Germinal center (tissue), 1 donor: ENCODE measurements at regions not wholly inside any gene's neighbourhood (a gene's known extent, or its start where the extent isn't known, plus 50 kb on each side); places are given as distances from the start of the nearest gene placed in this dataset.
A peak's percentile ranks its signal among the peaks of the same experiment; 100 is the strongest.

ENCODE experiments used
- DNase-seq: peaks from one replicate; pipeline ENCODE4 v3.0.0; 2012; ENCODE audit warnings: mixed read lengths, low spot score

DNA sequence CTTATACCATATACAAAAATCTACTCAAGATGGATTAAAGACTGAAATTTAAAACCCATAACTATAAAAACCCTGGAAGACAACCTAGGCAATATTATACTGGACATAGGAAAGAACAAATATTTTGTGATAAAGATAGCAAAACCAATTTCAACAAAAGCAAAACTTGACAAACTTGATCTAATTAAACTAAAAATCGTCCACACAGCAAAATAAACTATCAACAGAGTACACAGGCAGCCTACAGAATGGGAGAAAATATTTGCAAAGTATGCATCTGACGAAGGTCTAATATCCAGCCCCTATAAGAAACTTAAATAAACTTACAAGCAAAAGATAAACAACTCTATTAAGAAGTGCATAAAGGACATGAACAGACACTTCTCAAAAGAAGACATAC is 240.1 kb downstream of the HGF start:
- DNase-seq: no peak

DNA sequence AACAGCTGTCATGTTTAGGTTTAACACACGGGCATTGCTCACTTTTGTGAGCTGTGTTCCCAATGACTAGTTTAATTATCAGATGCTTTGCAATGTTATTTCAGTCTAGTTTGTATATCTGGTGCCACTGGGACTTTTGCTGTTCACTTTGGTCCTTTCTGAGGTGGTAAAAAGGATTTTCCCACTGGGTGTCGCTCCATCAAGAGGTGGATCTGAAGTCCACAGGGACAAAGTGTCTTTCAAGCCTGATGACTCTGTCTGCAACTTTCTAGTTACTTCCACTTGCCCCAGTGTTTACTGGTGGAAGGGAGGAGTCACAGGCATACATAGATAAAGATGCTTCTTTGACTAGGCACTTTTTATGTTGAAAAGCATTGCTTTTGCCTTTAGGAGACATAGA is 242.2 kb downstream of the HGF start:
- DNase-seq: no peak

DNA sequence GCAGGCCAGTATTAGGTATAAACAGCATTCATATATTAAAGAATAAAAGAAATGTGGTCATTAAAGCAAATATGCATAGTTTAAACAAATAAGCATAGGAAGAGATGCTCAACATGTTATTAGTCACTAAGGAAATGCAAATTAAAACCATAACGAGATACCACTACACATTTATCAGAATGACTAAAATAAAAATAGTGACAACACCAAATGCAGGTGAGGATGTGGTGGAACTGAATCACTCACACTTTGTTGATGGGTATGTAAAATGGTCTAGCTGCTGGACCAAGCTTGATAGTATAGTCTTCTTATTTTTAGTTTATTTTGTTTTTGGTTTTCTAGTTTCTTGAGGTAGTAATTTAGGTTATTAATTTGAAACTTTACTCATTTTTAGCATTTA is 242.9 kb downstream of the HGF start:
- no peak for DNase-seq

DNA sequence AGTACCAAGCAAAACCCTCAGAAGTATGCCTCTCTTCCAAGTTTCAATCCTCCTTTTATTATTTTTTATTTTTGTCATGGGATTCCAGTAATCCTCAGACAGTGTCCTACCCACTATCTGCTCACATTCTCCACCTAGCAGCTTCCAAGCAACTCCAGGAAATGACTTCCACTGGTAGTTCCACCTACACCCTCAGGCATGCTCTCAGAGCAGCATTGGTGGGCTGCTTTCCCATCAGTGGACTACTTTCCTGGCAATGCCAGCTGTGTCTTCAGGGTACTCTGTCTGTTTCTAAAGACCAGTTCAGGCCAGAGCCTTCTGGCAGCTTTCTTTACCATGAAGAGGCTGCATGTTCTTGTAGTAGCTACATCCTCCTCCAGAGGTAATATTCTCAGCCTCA is 244.0 kb downstream of the HGF start:
- no peak for DNase-seq

DNA sequence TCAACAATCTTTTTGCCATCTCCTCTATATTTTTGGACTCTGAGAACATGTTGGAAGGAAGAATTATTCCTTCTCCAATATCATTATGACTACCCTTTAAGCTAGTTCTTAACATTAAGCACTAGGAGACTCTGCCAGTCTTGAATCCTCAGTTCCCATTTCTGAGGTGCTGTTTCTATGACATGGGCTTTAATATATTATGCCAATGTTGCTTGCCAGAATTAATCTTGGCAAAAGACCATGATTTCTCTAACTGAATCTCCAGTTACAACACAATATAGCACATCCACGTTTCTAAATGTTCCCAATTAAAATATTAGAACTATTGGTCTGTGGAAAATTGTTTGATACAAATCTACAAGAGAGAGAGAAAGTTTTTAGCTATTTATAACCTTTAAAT is 250.0 kb downstream of the HGF start:
- DNase-seq: no peak

DNA sequence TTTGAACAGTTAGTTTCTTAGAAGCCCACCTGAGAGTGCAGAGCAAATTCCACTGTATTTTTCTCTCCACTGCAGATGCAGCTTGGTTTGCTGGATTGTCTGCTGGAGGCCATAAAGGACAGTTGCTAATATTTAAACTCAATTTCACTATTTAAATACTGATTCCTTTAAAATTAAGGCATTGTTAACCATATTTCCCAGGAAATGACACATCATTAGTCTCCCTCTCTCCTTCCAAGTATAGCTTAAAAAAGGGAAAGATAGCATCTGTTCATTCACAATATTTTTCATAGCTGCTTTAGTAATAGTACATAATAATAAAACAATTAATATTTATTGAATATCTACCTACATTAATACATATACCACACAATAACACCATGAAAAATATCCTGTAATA is 252.9 kb downstream of the HGF start:
- DNase-seq: no peak

DNA sequence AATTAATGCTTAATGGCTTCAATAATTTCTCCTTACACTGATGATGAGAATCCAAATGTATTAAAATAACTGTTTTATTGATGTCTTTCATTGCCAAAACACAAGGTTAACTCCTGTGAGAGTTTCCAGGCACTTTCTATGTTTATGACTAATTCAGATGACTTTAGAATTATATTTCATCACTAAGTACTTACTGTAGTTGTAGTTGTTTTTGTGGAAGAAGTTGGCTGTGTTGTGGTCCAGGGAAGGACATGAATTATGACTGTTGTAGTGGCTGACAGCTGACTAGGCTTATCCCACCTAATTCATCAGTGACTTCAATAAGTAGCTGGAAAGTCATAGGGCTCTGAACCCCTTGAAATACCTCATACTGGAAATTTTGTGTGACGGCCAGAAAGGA is 254.8 kb downstream of the HGF start:
- DNase-seq: no peak

DNA sequence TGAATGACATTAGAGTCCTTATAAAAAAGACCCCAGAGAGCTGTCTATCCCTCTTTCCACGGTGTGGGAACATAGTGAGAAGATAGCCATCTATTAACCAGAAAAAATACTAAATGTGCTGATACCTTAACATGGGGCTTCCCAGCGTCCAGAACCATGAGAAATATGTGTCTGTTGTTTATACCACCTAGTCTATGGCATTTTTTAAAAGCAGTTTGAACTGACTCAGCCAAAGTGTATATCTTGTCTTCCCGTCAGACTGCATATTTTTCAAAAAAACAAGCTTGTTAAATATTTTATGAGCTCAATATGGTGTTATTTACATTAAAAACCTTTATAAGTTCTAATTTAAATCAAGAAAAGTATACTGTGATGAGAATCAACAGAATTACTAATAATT is 255.3 kb downstream of the HGF start:
- DNase-seq: no peak

DNA sequence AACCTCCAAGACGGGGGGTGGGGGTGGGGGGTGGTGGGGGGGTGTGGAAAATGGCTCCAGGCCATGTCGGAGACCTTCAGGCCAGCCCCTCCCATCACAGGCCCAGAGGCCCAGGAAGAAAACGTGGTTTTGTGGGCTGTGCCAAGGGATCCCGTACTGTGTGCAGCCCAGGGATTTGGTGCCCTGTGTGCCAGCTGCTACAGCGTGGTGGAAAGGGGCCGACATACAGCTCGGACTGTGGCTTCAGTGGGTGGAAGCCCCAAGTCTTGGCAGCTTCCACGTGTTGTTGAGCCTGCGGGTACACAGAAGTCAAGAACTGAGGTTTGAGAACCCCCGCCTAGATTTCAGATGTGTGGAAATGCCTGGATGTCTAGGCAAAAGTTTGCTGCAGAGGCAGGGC is 259.7 kb downstream of the HGF start:
- no peak for DNase-seq

DNA sequence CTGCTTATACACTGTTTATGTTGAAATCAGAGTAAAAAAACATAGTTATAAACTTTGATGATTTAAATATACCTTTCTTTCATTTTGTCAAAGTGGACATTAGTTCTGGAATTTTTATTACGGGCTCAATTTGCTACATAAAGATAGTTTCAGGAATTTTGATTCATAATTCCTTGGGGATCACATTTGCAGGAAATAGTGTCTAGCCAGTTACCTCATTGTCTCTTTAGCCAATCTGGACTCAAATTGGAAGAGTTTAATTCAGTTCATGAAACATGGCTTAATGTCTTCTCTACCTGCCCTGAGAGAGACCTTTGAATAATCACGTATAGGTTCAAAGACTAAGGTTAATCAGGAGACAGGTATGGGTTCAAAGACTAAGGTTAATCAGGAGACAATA is 262.6 kb downstream of the HGF start:
- no peak for DNase-seq

DNA sequence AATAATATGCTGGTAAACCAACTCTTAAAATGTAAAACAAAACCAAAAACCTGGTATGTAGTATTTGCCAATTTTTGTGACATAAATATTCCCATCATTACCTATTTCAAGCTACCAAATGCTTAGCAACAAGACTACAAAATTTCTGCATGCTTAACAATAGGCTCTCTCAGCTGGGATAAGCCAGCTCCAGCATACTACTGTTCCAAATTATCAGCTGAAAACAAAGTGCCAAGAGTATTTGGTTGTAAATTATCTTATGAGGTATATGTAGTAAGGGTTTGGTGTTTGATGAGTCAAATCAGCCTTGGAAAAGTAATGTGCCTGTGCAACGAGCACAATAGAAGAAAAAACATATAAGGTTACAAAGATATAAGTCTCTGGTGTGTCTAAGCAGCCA is 263.2 kb downstream of the HGF start:
- DNase-seq: no peak

DNA sequence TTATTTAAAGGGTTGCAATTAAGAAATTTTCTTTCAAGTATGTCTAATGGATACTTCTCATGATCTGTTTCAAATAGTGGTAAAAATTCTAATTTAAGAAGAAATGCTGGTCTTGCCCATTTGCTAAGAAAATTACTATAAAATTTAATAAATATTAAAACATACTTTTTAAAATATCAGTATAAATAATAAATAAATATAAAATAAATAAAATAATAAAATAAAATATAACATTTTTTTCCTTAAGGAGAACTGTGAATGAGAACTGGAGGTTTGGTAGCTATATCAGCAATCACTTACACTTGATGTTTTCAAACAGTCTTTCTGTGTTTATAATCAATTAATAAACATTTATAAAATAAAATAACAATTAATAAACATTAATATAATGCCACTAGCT is 266.1 kb downstream of the HGF start:
- DNase-seq: no peak

DNA sequence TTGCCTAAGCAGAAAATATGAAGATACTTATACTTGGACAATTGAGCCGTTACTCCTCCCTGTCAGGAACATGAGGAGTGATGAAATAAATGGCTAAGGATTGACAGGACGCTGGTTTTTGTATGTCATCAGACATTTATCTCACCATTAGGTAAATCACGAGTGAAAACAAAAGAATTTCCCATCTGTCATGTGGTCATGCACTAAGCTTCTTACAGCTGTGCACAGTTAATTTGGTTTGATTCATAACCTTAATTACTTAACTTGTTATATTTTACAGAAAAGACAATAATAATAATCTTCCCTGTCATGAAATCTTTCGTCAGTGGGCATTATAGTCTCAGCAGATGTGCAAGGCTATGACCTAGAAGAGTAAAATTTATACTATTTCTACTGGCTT is 266.5 kb downstream of the HGF start:
- DNase-seq: no peak

DNA sequence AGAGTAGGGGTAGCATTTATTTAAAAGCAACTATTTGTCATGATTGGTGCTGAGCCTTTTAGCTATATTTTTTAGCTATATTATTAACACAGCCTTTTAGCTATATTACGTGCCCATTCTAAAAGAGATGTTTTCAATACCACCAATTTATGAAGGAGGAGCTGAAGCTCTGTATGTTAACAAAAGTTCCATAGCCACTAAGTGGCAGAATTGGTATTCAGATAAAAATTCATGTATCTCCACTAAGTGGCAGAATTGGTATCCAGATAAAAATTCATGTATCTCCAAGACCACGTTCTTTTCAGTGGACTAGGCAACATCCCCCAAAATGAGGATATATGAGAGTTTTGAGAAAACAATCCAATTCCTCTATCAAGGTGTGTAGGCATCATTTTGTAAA is 268.6 kb downstream of the HGF start:
- no peak for DNase-seq

DNA sequence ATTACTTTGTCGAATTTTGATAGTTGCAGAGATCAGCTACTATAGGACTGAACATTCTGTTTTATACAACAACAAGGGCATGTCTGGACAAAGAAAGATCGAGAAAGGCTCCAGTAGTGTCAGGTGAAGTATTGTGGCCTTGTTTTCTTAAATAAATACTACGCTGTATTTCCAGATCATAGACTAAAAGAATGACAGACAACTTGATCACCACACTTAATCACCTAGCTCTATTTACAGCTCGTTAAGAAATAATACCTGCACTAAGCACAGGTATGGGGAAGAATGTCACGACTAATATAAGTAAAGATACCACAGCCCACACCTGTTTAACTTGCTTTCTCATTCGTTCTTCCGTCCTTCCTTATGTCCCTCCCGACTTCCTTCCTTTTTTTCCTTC is 269.2 kb downstream of the HGF start:
- no peak for DNase-seq

DNA sequence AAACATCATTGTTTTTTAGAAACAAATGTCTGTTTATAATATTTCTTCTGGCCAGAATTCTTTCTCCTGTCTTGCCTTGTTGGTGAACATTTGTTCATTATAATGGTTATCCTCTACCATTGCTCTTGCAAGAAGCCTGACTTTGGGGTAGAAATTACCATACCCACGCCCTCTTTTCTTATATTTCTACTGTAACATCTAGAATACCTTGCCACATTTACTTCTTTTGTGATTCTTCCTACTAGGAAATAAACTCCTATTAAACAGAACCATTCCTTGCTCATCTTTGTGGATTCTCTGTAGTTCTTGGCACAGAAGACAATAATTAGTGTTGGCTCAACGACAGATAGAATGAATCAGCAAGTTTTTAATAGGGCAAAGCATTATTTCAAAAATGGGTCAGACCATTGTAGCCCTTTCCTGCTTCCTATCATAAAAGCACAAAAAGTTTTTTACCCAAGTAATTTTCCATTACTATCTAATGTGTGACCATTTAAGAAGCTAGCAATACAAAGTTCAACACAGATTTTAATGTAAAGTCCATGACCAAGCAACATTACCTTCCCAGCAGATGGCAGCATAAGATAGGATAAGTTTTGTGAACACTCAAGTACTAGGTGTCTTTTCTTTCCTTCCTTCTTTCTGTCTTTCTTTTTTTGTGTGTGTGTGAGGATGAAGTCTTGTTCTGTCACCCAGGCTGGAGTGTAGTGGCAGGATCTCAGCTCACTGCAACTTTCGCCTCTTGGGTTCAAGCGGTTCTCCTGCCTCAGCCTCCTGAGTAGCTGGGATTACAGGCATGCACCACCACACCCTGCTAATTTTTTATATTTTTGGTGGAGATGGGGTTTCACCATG is 270.4 kb downstream of the HGF start:
- DNase-seq: no peak

DNA sequence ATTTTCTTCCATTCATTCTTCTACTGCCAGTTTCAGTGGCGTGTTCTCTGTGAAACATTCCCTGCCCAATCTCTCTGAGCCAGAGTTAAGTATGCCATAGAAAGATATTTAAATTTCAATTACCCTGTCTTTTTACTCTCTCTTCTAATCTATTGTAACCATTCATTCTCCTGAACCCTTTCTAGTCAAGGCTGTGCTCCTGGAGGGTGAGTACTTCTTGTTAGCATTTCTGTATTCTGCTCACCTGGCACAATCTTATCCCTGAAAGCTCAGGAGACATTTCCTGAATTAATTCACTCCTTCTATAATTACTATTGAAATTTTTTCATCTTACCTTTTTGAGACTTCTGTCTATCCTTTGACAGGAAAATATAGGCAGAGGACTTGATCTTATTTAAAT is 271.7 kb downstream of the HGF start:
- DNase-seq: no peak

DNA sequence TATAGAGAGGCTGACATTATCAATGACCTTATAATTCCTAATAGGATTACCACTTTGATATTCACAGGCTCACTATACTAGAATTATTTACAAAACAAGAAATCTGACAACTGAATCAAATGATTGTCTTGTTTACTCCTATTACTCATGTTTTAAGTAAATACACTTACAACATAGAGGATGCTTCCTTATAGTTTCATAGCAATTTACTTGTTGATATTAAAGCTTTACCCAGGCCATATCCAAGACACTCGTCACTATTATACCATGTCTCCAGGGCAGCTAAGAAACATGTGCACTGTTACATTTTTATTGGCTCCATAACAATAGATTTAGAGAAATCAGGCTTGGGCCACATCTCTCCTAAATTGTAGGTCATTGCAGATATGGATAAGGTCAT is 276.9 kb downstream of the HGF start:
- no peak for DNase-seq

DNA sequence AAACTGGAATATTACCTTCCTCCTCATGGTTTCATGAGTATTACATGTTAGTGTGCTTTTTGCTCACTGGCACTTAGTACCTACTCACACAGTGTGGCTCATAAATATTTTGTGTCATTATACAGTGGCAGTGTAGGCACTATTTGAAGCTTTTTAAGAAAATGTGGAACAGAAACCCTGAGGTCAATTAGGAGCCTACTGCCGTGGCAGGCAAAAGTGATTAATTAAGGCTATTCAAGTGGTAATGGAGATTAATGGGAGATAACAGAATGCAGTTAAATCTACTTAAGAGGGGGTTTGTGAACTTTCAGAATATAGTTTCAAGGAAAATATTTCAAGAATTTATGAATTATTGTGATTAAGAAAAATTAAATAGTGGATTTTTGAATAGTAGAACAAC is 277.6 kb downstream of the HGF start:
- no peak for DNase-seq

DNA sequence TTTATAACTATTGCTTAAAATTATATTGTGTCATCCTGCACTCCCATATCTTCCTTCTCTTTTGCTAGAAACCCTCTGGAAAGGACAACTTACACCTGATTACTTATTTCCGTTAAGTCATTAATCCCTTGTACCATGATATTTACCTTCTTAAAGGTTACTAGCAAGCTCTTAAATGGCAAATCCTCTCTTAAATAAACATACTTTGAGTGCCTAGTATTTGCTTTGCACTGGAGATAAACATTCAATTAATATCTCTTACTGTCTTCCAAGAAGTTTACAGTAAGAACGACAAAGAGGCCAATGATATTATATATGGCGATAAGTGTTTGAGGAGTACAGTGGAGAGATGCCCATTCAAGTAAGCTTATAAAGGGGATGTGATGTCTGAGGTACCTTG is 278.3 kb downstream of the HGF start:
- no peak for DNase-seq

DNA sequence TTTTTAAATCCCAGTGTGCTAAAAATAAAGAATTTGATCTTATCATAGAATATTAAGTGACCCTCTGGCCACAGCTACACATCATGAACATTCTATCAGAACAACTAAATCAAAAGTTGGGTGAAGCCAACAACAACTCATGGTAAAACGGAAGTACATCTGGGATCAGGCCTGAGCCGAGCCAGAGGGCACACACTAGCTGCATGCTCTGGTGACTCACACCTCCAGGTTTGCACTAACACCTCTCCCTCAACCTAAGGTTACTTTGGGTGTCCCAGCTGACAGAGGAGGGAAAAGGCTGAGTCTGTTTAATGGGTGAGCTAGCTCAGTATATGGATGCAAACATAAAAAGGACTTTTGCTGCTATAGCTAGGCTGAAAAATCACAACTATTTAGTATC is 281.6 kb downstream of the HGF start:
- DNase-seq: no peak

DNA sequence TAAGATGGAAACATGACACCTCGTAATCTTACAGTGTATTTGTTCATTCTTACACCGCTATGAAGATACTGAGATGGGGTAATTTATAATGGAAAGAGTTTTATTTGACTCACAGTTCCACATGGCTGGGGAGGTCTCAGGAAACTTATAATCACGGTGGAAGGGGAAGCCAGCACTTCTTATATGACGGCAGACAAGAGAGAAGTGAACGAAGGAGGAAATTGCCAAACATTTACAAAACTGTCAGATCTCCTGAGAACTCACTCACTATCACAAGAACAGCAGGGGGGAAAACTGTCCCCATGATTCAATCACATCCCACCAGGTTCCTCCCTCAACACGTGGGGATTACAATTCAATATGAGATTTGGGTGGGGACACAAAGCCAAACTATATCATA is 282.3 kb downstream of the HGF start:
- DNase-seq: no peak

DNA sequence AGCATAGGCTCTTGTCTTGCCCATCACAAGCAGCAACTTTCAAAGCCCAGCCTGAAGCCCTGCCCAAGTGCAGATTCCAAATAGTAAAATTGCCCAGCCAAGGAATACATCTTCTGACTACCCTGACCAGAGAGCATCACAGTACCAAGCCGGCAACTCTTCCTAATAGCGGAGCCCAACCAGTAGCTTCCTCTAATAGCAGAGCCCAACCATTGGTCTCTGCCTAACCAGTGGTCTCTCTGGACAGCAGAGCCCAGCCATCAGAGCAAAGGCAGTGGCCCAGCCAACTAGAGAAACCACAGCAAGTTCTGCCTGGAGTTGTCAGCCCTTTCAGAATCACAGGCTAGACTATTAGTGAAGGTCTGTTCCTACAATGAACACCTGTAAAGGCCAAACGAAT is 285.6 kb downstream of the HGF start:
- no peak for DNase-seq

DNA sequence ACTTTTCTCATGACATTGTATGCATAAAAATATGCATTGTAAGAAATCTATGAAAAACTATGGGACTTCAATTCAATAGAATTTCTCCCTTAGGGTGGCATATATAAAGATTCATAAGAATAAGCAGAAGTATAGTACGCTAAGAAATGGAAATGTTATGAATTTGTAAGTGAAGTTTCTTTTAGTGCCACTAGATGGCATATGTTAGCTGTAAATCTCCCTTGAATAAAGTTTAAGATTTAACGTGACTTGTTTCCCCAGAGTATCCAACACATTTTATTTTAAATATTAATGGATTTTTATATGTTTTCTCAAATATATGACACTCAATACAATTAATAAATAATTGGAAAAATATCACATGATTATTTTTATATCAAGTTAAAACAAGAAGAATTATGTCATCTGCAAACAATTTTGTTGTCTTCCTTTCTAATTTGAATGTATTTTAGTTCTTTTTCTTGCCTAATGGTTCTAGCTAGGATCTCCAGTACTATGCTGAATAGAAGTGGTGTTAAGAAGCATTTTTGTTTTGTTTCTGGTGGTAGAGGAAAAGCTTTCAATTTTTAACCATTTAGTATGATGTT is 287.2 kb downstream of the HGF start:
- peak; percentile 7 for DNase-seq
